GM12892 (cell line): ENCODE measurements at regions not wholly inside any gene's neighbourhood (a gene's known extent, or its start where the extent isn't known, plus 50 kb on each side); places are given as distances from the start of the nearest gene placed in this dataset.

Experiments
- POLR2AphosphoS5 ChIP-seq: IDR thresholded peaks from 2 replicates; pipeline ENCODE4 v1.6.1; 2011; ENCODE audit warnings: low read depth, low read length, control low read depth
- TAF1 ChIP-seq: IDR thresholded peaks from 2 replicates; pipeline ENCODE4 v1.6.1; 2011; ENCODE audit warnings: low read depth, mild to moderate bottlenecking, control low read depth, low read length, borderline replicate concordance

DNA sequence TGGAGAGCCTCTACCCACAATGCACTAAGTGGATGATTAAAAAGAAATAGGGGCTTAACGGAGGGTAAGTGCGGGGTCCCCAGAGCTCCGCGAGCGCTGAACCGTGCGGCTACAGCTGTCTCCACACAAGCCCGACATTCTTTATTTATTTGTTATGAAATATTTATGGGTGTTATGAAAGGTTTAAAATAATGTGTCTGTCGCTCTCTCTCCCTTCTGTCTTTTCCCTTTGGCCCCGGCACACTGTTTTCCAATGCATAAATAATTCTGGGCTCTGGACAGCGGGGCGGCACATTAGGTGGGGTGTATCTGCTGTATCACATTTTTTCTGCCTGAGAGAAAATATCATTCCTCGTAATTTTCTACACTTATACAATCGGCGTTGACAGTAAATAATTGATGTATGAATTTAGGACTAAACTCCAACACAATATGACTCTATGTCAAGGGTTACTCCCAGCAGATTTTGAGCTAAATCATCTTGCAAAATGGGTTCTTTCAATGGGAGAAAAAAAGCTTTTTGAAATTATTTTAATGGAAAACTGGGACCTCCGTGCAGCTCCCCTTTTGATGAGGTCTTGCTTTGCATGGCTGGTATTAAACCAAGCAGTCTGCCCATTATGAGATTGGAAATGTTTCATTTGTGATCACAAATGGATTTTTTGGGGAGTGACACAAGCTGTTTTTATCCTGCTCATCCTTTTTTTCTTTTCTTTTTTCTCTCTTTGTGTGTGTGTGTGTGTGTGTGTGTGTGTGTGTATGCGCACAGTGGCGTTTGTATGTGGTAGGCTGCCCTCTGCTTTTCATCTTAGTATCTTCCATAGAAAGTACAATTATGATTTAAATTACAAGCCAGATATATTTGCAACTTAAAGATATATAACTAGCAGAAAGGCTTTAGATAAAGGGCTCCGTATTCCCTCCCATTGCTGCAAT, 370.6 kb upstream of the IRX4 start:
- no peak for TF ChIP-seq TAF1
- no peak for TF ChIP-seq POLR2AphosphoS5
